ENCODE measurements at regions not wholly inside any gene's neighbourhood (a gene's known extent, or its start where the extent isn't known, plus 50 kb on each side); places are given as distances from the start of the nearest gene placed in this dataset.

DNA sequence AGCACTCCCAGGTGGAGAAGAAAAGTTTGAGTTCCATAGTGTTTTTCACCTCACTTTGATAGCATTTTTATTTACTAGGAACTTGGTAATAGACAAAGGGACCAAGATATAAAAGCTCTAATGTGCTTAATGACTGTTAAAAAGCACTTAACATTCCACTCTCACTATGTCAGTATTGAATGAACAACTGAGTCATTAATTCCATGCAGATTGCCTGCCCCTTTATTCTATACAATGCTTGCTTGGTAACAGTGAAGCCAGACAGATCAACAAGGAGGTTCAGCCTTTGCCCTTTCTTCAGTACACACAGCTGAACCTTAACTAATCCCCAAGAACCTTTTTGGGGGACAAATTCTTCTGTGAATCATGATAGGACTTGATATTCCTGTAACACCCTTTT, 425.5 kb downstream of the NUF2 start:
- TF ChIP-seq, protein P1, sequence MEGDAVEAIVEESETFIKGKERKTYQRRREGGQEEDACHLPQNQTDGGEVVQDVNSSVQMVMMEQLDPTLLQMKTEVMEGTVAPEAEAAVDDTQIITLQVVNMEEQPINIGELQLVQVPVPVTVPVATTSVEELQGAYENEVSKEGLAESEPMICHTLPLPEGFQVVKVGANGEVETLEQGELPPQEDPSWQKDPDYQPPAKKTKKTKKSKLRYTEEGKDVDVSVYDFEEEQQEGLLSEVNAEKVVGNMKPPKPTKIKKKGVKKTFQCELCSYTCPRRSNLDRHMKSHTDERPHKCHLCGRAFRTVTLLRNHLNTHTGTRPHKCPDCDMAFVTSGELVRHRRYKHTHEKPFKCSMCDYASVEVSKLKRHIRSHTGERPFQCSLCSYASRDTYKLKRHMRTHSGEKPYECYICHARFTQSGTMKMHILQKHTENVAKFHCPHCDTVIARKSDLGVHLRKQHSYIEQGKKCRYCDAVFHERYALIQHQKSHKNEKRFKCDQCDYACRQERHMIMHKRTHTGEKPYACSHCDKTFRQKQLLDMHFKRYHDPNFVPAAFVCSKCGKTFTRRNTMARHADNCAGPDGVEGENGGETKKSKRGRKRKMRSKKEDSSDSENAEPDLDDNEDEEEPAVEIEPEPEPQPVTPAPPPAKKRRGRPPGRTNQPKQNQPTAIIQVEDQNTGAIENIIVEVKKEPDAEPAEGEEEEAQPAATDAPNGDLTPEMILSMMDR (IDR thresholded peaks at IDR 0.05), result no peak
- no peak for TF ChIP-seq POLR2A (IDR thresholded peaks at IDR 0.05)

All from right lobe of liver (tissue), 4 donors.